ENCODE measurements at regions not wholly inside any gene's neighbourhood (a gene's known extent, or its start where the extent isn't known, plus 50 kb on each side); places are given as distances from the start of the nearest gene placed in this dataset.
"Not testable (repeated sequence)": the region's sequence is repeated elsewhere in the genome, so short reads cannot be mapped to it uniquely, and the experiment has no call there.

DNA sequence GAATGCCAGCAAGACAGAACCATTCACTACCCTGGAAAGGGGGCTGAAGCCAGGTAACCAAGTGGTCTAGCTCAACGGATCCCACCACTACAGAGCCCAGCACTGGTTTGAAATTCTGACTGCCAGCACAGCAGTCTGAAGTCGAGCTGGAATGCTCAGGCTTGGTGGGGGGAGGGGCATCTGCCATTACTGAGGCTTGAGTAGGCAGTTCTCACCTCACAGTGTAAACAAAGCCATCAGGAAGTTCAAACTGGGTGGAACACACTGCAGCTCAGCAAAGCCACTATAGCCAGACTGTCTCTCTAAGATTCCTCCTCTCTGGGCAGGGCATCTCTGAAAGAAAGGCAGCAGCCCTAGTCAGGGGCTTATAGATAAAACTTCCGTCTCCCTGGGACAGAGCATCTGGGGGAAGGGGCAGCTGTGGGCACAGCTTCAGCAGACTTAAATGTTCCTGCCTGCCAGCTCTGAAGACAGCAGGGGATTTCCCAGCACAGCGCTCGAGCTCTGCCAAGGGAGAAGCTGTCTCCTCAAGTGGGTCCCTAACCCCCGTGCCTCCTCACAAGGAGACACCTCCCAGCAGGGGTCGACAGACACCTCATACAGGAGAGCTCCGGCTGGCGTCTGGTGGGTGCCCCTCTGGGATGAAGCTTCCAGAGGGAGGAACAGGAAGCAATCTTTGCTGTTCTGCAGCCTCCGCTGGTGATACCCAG is 188.1 kb upstream of the EDNRA start:
- TF ChIP-seq, protein P1, sequence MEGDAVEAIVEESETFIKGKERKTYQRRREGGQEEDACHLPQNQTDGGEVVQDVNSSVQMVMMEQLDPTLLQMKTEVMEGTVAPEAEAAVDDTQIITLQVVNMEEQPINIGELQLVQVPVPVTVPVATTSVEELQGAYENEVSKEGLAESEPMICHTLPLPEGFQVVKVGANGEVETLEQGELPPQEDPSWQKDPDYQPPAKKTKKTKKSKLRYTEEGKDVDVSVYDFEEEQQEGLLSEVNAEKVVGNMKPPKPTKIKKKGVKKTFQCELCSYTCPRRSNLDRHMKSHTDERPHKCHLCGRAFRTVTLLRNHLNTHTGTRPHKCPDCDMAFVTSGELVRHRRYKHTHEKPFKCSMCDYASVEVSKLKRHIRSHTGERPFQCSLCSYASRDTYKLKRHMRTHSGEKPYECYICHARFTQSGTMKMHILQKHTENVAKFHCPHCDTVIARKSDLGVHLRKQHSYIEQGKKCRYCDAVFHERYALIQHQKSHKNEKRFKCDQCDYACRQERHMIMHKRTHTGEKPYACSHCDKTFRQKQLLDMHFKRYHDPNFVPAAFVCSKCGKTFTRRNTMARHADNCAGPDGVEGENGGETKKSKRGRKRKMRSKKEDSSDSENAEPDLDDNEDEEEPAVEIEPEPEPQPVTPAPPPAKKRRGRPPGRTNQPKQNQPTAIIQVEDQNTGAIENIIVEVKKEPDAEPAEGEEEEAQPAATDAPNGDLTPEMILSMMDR (IDR thresholded peaks at IDR 0.05), result not testable (repeated sequence)
- TF ChIP-seq POLR2A (IDR thresholded peaks at IDR 0.05), result not testable (repeated sequence)
